ENCODE measurements at regions not wholly inside any gene's neighbourhood (a gene's known extent, or its start where the extent isn't known, plus 50 kb on each side); places are given as distances from the start of the nearest gene placed in this dataset.

- DNase-seq (ENCODE audit: low read depth in 2 of 2), result no peak
These were observed 105.5 kb upstream of the PITX1 start for GRCh38 chr5:135139381-135140134.

DNA sequence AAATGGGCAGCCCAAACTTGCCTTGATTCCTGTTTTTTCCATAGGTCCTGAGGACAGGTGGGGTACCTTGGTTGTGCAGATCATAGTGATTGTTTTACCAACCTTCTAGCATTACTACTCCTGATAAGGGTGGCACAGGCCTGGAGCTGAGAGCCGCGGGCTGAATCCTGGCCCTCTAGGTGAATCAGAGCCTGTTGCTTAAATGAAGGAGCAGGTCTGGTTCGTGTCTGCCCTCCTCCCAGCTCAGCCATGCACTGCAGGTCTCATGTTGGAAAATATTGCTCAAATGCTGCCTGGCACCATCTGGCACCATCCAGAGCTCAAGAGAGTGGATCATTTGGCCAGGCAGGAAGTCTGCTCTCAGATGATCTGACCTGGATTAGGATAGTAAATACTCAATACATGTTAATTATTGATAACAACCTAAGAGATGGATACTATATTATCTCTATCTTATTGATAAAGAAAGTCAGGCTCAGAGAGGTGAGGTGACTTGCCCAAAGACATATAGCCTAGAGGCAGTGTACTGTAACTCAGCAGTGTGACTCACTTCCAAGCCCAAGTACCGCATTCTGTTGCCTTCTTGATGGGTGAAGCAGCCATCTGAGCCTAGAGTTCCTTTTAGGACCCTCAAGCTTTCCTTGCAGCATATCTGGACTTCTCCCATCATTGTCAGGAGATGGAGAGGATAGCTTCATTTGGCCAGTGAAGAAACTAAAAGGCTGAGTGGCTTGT lies 104.3 kb upstream of the PITX1 start:
- no peak for DNase-seq (ENCODE audit: low read depth in 2 of 2)

- no peak for DNase-seq (ENCODE audit: low read depth in 2 of 2)
These were observed 103.3 kb upstream of the PITX1 start for GRCh38 chr5:135137146-135137915.

DNA sequence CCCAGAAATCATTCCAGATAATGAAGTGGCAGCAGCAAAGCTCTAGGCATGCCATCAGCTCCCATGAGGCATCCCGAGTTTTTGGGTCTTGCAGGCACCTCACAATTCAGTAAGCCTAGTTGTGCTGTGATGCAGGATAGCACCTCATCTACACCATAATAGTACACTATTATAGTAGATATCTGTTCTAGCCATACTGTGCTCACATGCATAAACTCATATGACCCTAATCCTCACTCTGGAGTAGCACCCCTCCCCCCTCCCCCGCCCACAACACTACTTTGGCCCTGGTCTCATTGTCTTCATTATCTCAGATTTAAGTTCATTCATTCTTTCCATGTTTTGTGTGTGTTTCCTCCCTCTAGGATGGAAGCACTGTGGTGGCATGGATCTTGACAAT lies 102.5 kb upstream of the PITX1 start:
- DNase-seq (ENCODE audit: low read depth in 2 of 2), result no peak

GRCh38 chr5:135135530-135136226 lies 101.7 kb upstream of the PITX1 start:
- no peak for DNase-seq (ENCODE audit: low read depth in 2 of 2)

DNA sequence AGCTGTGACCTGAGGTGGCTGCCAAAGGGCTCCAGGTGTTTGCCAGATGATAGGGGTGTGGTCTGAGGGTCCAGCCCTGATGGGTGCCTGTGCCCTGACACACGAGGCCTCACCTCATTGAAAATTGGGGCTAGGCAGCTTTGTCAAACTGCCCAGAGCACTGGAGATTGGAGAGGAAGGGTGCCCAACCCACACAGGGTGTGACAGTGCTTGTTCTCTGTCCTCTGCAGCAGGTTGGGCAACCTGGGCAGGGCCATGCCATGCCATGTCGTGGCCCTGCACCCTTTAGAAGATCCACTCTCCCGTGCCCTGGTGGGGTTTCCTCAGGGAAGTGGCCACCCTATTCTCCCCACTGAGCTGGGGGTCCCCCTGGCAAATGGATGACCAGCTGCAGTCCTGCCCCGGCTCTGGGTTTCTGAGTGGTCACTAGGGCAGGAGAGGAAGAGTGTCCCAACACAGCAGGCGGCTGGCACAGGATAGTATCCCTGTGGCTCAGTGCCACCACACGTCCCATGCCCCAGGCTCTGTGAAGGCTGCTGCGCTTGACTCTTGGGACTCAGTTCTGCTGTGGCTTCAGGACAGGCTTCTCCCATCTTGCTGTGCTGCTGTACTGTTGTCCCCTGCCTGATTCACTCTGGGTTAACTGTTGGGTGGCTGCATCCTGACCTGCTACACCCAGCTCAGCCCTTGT lies 100.8 kb upstream of the PITX1 start:
- no peak for DNase-seq (ENCODE audit: low read depth in 2 of 2)

GRCh38 chr5:135133698-135134515 lies 99.9 kb upstream of the PITX1 start:
- DNase-seq (ENCODE audit: low read depth in 2 of 2), result no peak

DNA sequence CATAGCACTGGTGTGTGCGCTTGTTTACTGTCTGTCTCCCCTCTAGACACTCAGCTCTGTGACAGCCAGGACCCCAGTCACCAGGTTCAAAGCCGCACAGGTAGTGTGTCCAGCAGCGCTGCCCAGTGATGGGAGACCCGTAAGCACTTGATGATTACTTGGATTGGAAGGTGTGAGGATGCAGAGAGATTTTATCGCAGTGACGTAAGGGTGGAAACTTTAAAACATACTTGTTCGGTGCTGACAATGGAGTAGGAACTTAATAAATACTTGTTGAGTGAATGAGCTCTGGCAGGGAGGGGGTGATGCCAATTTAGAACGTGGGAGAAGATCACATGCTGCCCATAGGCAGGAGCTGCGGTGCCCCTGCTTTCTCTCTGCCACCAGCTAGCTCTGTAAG lies 99.2 kb upstream of the PITX1 start:
- DNase-seq (ENCODE audit: low read depth in 2 of 2), result no peak

DNA sequence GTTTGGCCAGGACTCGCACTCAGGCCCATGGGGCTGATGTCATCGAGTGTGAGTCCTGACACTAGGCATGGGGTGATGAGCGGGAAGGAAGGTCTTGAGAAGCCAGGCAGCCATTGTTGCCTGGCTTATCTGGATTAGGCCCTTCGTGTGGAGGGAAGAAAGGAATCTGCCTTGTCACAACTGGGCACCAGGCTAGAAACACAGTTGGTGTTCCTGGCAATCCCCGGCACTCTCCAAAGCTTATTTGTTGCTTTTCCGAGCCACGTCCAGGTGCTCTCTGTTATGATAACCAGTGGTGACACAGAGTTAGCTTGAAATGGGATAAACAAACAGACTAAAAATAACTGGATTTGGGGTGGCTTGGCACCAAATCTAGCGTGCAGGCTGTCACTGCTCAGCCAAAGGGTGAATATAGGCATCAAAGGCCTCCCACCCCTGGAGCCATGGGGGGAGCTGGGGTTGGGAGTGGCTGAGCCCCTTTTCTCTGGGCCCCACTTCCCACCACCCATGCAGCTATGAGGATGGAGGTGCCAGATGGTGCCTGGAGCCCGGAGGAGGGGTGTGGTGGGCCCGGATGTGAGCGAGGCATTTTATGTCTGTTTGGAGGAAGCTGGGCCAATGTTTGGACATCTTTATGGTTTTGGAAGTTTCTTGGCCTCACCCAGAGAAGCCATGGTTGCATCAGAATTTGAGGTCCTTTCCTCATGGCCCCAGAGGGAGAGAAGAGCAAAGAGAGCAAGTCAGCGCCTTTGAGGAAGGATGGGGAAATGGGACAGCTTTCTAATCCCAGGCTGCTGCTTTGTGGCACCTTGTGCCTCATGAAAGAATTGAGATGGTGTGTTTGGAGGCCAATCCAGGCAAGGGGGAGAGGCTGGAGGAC lies 98.0 kb upstream of the PITX1 start:
- no peak for DNase-seq (ENCODE audit: low read depth in 2 of 2)

- no peak for DNase-seq (ENCODE audit: low read depth in 2 of 2)
These were observed 96.5 kb upstream of the PITX1 start for GRCh38 chr5:135130261-135131215.

- no peak for DNase-seq (ENCODE audit: low read depth in 2 of 2)
These were observed 95.3 kb upstream of the PITX1 start for GRCh38 chr5:135129307-135129706.

DNA sequence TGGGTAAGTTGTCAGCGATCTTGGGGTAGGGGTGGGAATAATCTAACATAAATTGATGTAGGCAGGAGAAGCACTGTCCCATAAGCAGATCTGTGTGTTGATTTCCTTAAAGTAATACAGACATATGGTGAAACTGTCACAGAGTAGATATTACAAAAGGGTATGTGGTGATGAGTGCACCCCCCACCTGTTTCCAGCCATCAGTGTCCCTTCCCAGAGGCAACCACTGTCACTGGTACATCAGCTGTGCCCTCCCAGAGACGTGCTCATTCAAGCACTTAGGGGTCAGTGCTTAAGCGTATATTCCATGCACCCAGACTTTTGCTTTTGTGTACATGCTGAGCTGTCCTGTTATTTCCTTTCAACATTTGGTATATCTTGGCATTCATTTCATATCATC lies 94.3 kb upstream of the PITX1 start:
- DNase-seq (ENCODE audit: low read depth in 2 of 2), result no peak

DNA sequence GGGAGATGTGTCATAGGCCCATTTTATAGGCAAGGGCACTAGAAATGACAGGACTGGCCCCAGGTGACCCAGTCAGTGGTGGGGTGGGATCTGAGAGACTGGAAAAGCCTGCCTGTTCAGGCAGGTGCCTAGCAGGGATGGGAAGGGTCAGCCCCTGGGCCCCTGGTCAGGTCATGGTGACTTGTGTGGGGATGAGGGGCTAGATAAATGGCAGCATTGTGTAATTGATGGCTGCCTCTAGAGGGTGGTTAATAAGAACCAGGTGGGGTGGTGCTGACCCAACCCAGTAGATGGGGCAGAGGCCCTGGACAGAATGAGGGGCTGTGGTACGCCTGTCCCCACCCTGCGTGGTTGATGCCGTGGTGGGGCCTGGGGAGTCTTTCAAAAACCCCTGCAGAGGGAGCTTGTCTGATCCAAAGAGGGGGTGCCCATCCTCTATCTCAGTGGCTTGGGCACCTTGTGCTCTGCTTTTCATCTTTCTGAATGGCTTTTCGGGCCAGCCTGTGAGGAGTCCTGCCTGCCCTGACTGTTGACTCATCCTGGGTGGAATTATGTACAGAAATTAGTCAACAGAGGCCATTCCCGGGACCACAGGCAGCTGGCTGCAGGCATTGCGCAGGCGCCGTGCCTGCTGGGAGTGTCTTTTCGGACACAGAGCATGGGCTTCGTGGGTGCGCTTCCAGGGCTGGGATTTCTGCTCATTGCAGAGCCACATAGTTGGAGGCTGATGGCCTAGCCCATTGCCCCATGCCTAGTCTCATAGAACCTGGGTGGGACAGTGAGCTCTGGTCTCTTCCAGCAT lies 93.6 kb upstream of the PITX1 start:
- DNase-seq (ENCODE audit: low read depth in 2 of 2), result no peak

GRCh38 chr5:135126688-135127438 lies 92.8 kb upstream of the PITX1 start:
- DNase-seq (ENCODE audit: low read depth in 2 of 2), result no peak

- DNase-seq (ENCODE audit: low read depth in 2 of 2), result no peak
These were observed 90.7 kb upstream of the PITX1 start for GRCh38 chr5:135124724-135125123.

- DNase-seq (ENCODE audit: low read depth in 2 of 2), result no peak
These were observed 90.1 kb upstream of the PITX1 start for GRCh38 chr5:135124128-135124527.

DNA sequence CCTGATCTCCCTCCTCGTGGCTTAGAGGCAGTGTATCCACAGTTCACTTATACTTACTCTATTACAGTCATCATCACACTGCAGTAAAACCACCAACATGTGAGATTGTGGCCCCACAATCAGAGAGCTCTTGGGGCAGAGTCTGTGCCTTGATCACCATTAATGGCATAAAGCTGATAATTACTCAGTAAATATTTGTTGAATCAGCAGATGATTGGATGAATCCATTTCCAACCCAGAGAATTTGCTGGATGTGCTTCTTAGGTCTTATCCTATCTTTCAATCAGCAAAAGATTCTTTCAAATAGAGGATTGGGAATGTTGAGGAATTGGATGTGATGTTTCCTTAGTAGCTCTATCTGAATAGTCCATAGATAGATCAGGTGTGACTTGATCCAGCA lies 88.8 kb upstream of the PITX1 start:
- DNase-seq (ENCODE audit: low read depth in 2 of 2), result no peak
